Fibroblast of pulmonary artery (primary cell): ENCODE measurements at regions not wholly inside any gene's neighbourhood (a gene's known extent, or its start where the extent isn't known, plus 50 kb on each side); places are given as distances from the start of the nearest gene placed in this dataset.

Source experiments
- DNase-seq: peaks from one replicate; pipeline ENCODE4 v3.0.0-alpha.2; 2010; ENCODE audit warnings: low read depth
- H3K4me3 ChIP-seq: replicated peaks from 2 replicates; pipeline ENCODE4 v1.5.1; 2011; ENCODE audit warnings: low read depth, mild to moderate bottlenecking, control low read depth, low read length, moderate library complexity
- CTCF ChIP-seq: IDR thresholded peaks from 2 replicates; pipeline ENCODE4 v1.5.1; 2011; ENCODE audit warnings: mild to moderate bottlenecking, control low read depth, low read length, inconsistent platforms; ENCODE audit errors: missing control alignments

GRCh38 chr17:11086646-11087340, 154.2 kb upstream of the SHISA6 start:
- no peak for TF ChIP-seq CTCF
- H3K4me3 ChIP-seq = no peak overlapping the region
- no peak for DNase-seq

GRCh38 chr17:11082559-11082958, 158.5 kb upstream of the SHISA6 start:
- TF ChIP-seq CTCF = no peak

GRCh38 chr17:11081342-11081741, 159.7 kb upstream of the SHISA6 start:
- no peak overlapping the region for H3K4me3 ChIP-seq
- no peak for TF ChIP-seq CTCF
- DNase-seq = no peak

More at GRCh38 chr17:11082559-11082958, 158.5 kb upstream of the SHISA6 start:
- no peak overlapping the region for H3K4me3 ChIP-seq
- no peak for DNase-seq

- TF ChIP-seq CTCF = no peak
- no peak overlapping the region for H3K4me3 ChIP-seq
- DNase-seq = no peak
Measured at GRCh38 chr17:11077673-11078072, 163.3 kb upstream of the SHISA6 start.

GRCh38 chr17:11074451-11074850, 166.6 kb upstream of the SHISA6 start:
- no peak overlapping the region for H3K4me3 ChIP-seq
- DNase-seq = no peak
- no peak for TF ChIP-seq CTCF

GRCh38 chr17:11056926-11057325, 184.1 kb upstream of the SHISA6 start:
- no peak for TF ChIP-seq CTCF
- no peak for DNase-seq

GRCh38 chr17:11053846-11054245, 187.2 kb upstream of the SHISA6 start:
- no peak for TF ChIP-seq CTCF
- no peak overlapping the region for H3K4me3 ChIP-seq
- DNase-seq = no peak

More at GRCh38 chr17:11056926-11057325, 184.1 kb upstream of the SHISA6 start:
- no peak overlapping the region for H3K4me3 ChIP-seq
